ENCODE measurements at regions not wholly inside any gene's neighbourhood (a gene's known extent, or its start where the extent isn't known, plus 50 kb on each side); places are given as distances from the start of the nearest gene placed in this dataset.

DNA sequence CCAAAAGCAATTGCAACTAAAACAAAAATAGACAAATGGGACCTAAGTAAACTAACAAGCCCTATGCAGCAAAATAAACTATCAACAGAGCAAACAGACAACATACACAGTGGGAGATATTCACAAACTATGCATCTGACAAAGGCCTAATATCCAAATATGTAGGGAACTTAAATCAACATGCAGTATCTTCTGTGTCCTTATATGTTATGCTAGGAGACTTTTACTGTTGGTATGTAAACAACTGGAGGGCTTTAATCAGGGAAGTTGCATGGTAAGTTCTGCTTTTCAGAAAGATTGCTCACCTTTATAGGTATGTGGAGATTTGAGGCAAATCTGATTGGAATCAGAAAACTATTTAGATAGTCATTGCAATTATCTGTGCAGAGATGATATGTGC lies 461.2 kb upstream of the RIOK2 start:
- no peaks in the 10 kb centered on the region for H3F3A ChIP-seq (ENCODE audit: insufficient read depth, low read length)
- H3K27ac ChIP-seq (ENCODE audit: low read depth, low read length, poor library complexity, severe bottlenecking) = no peak overlapping the region
- no peaks in the 10 kb centered on the region for H3K36me3 ChIP-seq (ENCODE audit: insufficient read depth, low read length)
- no peaks in the 10 kb centered on the region for H3K27me3 ChIP-seq (ENCODE audit: insufficient read depth, low read length)
- H3K9me2 ChIP-seq (ENCODE audit: low read depth, low read length) = no peaks in the 10 kb centered on the region
- no peaks in the 10 kb centered on the region for H3K9me3 ChIP-seq (ENCODE audit: low read length)
- H3K4me3 ChIP-seq (ENCODE audit: low read depth, low read length, poor library complexity, severe bottlenecking) = no peak overlapping the region
- H3K4me1 ChIP-seq (ENCODE audit: insufficient read depth, low read length, severe bottlenecking) = peaks cover 8% of the 10 kb centered on the region
- H3K79me2 ChIP-seq (ENCODE audit: insufficient read depth, low read length) = no peaks in the 10 kb centered on the region
- H4K20me1 ChIP-seq (ENCODE audit: insufficient read depth, low read length) = no peaks in the 10 kb centered on the region
- H2AFZ ChIP-seq (ENCODE audit: low read length) = no peak overlapping the region
- H3K4me2 ChIP-seq (ENCODE audit: low read length) = no peak overlapping the region
- TF ChIP-seq EZH2 (IDR thresholded peaks at IDR 0.05; ENCODE audit: borderline replicate concordance, low read length) = no peak
- TF ChIP-seq, protein P1, sequence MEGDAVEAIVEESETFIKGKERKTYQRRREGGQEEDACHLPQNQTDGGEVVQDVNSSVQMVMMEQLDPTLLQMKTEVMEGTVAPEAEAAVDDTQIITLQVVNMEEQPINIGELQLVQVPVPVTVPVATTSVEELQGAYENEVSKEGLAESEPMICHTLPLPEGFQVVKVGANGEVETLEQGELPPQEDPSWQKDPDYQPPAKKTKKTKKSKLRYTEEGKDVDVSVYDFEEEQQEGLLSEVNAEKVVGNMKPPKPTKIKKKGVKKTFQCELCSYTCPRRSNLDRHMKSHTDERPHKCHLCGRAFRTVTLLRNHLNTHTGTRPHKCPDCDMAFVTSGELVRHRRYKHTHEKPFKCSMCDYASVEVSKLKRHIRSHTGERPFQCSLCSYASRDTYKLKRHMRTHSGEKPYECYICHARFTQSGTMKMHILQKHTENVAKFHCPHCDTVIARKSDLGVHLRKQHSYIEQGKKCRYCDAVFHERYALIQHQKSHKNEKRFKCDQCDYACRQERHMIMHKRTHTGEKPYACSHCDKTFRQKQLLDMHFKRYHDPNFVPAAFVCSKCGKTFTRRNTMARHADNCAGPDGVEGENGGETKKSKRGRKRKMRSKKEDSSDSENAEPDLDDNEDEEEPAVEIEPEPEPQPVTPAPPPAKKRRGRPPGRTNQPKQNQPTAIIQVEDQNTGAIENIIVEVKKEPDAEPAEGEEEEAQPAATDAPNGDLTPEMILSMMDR (IDR thresholded peaks at IDR 0.05; ENCODE audit: low read length) = no peak
- no peak overlapping the region for H3K9ac ChIP-seq (ENCODE audit: low read length)

GRCh38 chr5:97644896-97645295 lies 461.8 kb upstream of the RIOK2 start:
- Histone ChIP-seq H3K36me3 (ENCODE audit: insufficient read depth, low read length) (no peaks in the 10 kb centered on the region), H3K27ac (ENCODE audit: low read depth, low read length, poor library complexity, severe bottlenecking) (no peak overlapping the region), H3F3A (ENCODE audit: insufficient read depth, low read length) (no peaks in the 10 kb centered on the region), H3K79me2 (ENCODE audit: insufficient read depth, low read length) (no peaks in the 10 kb centered on the region), H3K27me3 (ENCODE audit: insufficient read depth, low read length) (no peaks in the 10 kb centered on the region), H3K4me2 (ENCODE audit: low read length) (no peak overlapping the region), H3K9me2 (ENCODE audit: low read depth, low read length) (no peaks in the 10 kb centered on the region), H3K4me1 (ENCODE audit: insufficient read depth, low read length, severe bottlenecking) (peaks cover 8% of the 10 kb centered on the region), H4K20me1 (ENCODE audit: insufficient read depth, low read length) (no peaks in the 10 kb centered on the region), H2AFZ (ENCODE audit: low read length) (no peak overlapping the region), H3K4me3 (ENCODE audit: low read depth, low read length, poor library complexity, severe bottlenecking) (no peak overlapping the region), H3K9ac (ENCODE audit: low read length) (no peak overlapping the region), H3K9me3 (ENCODE audit: low read length) (no peaks in the 10 kb centered on the region)
- TF ChIP-seq, protein P1 (IDR thresholded peaks at IDR 0.05; ENCODE audit: low read length) = no peak
- TF ChIP-seq EZH2 (IDR thresholded peaks at IDR 0.05; ENCODE audit: borderline replicate concordance, low read length) = no peak

- Histone ChIP-seq H3K27ac (ENCODE audit: low read depth, low read length, poor library complexity, severe bottlenecking) (no peak overlapping the region), H3K9me3 (ENCODE audit: low read length) (no peaks in the 10 kb centered on the region), H2AFZ (ENCODE audit: low read length) (no peak overlapping the region), H3K9ac (ENCODE audit: low read length) (no peak overlapping the region), H3K27me3 (ENCODE audit: insufficient read depth, low read length) (no peaks in the 10 kb centered on the region), H3K79me2 (ENCODE audit: insufficient read depth, low read length) (no peaks in the 10 kb centered on the region), H4K20me1 (ENCODE audit: insufficient read depth, low read length) (no peaks in the 10 kb centered on the region), H3K4me1 (ENCODE audit: insufficient read depth, low read length, severe bottlenecking) (no peaks in the 10 kb centered on the region), H3F3A (ENCODE audit: insufficient read depth, low read length) (no peaks in the 10 kb centered on the region), H3K4me2 (ENCODE audit: low read length) (no peak overlapping the region), H3K9me2 (ENCODE audit: low read depth, low read length) (no peaks in the 10 kb centered on the region), H3K4me3 (ENCODE audit: low read depth, low read length, poor library complexity, severe bottlenecking) (no peak overlapping the region), H3K36me3 (ENCODE audit: insufficient read depth, low read length) (no peaks in the 10 kb centered on the region)
- TF ChIP-seq, protein P1 (IDR thresholded peaks at IDR 0.05; ENCODE audit: low read length) = no peak
- no peak for TF ChIP-seq EZH2 (IDR thresholded peaks at IDR 0.05; ENCODE audit: borderline replicate concordance, low read length)
Observed at GRCh38 chr5:97657239-97657638, 474.2 kb upstream of the RIOK2 start.

Data from OCI-LY1 (cell line).